H7 (cell line): ENCODE measurements at regions not wholly inside any gene's neighbourhood (a gene's known extent, or its start where the extent isn't known, plus 50 kb on each side); places are given as distances from the start of the nearest gene placed in this dataset.

Experiments
- DNase-seq: peaks from one replicate; pipeline ENCODE4 v3.0.0; 2012
- H3K27me3 ChIP-seq: 2 replicates; pipeline ENCODE4 v1.6.0; 2011; ENCODE audit warnings: mild to moderate bottlenecking, low read length; ENCODE audit not compliant: control insufficient read depth, insufficient read depth
- H3K36me3 ChIP-seq: replicated peaks from 2 replicates; pipeline ENCODE4 v1.5.1; 2011; ENCODE audit warnings: low read length; ENCODE audit not compliant: control insufficient read depth, insufficient read depth
- H3K4me3 ChIP-seq: 2 replicates; pipeline ENCODE4 v1.5.1; 2011; ENCODE audit warnings: low read depth, mild to moderate bottlenecking, control low read depth, low read length, moderate library complexity; ENCODE audit not compliant: insufficient read depth

DNA sequence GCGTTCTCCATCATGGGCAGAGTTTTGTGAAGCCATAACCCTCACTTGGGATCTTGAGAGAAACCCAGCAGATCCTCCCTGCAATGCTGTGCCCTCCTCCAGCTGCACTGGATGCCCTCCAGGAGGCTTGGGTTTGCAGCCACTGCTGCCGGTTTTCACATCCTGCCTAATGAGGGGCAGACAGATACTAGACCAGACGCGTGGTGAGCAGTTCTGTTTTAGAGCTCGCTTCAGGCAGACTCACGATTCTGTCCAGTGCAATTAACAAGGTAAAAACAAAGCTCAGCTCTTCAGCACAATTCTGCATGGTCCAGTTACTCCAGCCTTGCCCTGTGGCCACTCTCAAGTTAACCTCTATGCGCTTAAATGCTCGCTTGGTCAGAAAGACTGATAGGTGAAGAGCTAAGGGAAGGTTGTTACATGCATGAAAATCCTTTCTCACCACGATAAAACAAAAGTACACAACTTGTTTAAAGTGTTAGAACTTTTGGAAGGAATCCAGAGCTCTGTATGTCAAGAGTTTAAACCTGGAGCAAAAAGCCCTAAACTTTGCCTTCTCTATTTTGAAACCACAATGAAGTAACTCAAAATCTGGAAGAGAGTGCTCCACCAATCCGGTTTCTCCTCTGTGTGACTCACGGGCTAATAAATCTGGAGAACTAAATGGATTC lies 292.3 kb upstream of the FAT3 start:
- no peak for DNase-seq
- H3K27me3 ChIP-seq = no peaks in the 10 kb centered on the region
- no peak overlapping the region for H3K4me3 ChIP-seq
- no peaks in the 10 kb centered on the region for H3K36me3 ChIP-seq

DNA sequence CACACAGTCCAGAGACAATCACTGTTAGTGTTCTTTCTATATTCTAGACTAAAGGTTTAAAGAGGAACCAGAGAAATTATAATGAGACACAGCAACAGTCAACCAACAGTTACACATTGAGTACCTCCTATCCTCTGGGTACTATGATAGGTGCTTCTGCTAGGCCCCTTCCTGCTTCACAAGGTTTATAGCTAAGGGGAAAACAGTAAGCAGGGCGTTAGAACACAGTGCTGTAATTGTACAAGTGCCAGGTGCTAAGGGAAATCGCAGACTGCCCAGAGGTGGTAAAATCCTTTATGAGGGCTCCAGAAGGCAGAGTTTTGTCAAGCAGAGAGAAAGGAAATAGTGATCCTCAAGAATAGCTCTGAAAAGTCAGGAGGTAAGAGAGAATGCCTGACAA lies 297.2 kb upstream of the FAT3 start:
- H3K36me3 ChIP-seq = no peaks in the 10 kb centered on the region
- H3K27me3 ChIP-seq = no peaks in the 10 kb centered on the region

DNA sequence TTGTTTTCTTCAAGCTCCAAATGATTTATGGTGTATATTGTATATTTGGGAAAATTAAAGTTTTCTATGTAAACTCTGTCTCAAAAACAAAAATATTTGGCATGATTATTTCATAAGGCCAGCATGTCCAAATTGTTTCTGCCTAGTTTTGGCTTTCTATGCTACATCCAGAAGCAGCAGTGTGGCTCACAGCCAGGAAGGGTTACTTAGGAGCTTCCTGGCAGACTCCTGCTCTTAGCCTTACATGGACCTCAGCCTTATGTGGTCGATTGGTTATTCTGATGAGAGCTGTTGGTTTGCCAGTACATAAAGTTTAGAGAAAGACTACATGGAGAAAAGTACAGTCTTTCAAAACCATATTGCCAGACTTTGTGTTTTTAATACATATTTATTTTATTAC lies 297.7 kb upstream of the FAT3 start:
- Histone ChIP-seq H3K4me3 (no peak overlapping the region), H3K27me3 (no peaks in the 10 kb centered on the region)
- no peak for DNase-seq

More for the DNA sequence above, 297.2 kb upstream of the FAT3 start:
- H3K4me3 ChIP-seq = no peak overlapping the region
- no peak for DNase-seq

DNA sequence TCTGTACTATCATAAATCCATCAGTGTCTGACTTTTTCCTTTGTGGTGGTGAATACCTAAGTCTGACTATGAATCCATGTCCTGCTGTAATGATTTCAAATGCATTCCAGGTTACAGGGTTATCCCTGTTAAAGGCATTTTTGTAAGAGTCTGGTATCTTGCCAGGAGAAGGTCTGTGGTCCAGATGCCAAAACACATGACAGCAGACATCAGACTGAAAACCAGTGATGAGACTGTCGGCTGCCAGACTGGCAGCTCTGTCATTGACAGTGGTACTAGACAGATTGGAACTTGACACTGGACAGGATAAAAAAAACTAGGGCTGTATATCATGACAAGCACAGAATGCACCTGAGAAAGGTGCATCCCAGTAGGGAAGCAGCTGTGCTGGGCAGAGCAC lies 301.8 kb upstream of the FAT3 start:
- no peaks in the 10 kb centered on the region for H3K27me3 ChIP-seq
- no peaks in the 10 kb centered on the region for H3K36me3 ChIP-seq
- H3K4me3 ChIP-seq = no peak overlapping the region
- no peak for DNase-seq

More for the DNA sequence above, 297.7 kb upstream of the FAT3 start:
- no peaks in the 10 kb centered on the region for H3K36me3 ChIP-seq

DNA sequence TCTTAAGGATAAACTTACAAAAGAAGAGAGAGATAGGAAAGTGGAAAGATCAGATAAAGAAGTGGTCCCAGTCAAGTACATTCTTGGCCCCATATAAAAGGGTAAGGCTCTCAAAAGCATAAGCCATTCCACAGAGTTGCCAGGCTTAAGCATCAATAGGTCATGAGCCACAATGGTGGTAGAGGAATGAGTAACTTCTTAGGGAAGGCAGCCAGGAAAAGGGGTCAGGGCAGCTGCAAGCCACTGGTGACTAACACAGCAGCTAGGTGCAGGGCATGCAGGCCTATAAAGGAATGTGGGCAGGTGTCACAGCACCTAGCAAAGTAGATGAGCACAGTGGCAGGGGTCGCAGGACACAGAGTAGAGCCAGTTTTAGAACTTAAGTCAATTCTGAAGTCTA lies 302.6 kb upstream of the FAT3 start:
- H3K36me3 ChIP-seq = no peaks in the 10 kb centered on the region
- no peaks in the 10 kb centered on the region for H3K27me3 ChIP-seq
- no peak for DNase-seq
- H3K4me3 ChIP-seq = no peak overlapping the region

DNA sequence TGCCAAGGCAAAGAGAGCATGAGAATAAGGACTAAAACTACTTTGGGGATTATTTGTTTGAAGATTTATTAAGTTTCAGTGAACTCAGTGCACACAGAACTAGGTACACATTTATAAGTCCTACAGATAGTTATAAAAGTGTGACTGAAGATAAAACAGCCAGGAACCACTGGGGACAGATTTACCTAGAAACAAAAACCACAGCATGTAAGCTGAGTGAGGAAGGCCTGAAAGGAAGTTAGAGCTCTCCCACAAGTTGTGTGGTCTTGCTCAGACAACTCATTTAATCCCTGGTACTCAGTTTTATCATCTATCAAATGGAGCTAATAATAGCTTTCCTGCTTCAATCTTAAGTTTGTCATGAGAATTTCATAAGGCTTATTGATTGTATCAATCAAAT lies 311.2 kb upstream of the FAT3 start:
- DNase-seq = no peak
- Histone ChIP-seq H3K27me3 (no peaks in the 10 kb centered on the region), H3K4me3 (no peak overlapping the region), H3K36me3 (no peaks in the 10 kb centered on the region)

DNA sequence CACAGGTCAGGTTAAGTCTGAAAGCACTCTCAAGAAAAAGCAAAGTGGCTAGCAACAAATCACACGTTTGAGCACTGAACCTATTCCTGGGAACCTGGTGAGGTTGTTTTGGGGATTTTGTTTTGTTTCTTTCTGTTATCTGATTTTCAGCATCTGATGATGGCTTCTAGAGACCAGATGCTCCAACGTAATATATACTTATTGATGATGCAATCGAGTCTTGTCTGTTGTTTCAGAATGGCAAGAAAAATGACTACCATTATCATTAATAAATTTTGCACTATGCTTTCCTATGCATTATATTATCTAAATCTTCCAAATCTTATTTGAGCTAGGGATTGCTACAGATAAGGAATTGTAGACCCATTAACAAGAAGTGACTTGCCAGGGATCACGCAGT lies 312.3 kb upstream of the FAT3 start:
- no peak for DNase-seq
- no peaks in the 10 kb centered on the region for H3K36me3 ChIP-seq

DNA sequence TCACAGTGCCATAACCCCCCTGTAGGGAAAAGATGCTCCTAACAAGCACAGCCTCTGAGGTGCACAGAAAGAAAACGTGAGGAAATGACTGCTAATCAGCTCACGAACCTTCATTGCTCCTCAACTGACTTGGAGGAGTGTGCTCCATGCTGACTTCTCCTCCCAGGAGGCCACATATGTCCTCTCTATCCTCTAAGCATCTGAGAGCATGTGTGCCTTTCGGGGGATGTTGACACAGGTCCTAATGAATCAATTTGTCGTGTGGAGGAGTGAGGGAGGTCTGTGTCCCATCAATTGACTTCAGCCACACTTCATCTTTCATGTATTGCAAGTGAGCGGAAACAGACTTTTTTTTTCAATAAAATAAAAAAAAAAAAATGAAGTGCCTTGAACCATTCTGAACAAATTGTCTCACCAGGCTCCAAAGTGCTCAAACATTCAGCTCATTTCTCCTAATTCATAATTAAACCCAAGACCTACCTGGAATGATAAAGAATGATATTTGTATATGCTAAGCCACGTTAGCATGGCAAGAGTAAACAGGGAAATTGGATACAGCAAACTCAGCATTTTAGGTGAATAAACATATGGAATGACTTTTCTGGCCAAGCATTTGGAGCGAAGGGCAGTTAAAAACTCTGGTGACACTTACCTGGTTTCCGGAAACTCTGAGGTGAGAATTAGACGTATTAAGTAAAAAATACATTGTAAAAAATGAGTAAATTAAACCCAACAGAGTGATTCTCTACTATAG lies 317.6 kb upstream of the FAT3 start:
- H3K27me3 ChIP-seq = no peaks in the 10 kb centered on the region
- no peak for DNase-seq
- no peaks in the 10 kb centered on the region for H3K36me3 ChIP-seq
- no peak overlapping the region for H3K4me3 ChIP-seq

More for the DNA sequence above, 312.3 kb upstream of the FAT3 start:
- Histone ChIP-seq H3K4me3 (no peak overlapping the region), H3K27me3 (no peaks in the 10 kb centered on the region)

DNA sequence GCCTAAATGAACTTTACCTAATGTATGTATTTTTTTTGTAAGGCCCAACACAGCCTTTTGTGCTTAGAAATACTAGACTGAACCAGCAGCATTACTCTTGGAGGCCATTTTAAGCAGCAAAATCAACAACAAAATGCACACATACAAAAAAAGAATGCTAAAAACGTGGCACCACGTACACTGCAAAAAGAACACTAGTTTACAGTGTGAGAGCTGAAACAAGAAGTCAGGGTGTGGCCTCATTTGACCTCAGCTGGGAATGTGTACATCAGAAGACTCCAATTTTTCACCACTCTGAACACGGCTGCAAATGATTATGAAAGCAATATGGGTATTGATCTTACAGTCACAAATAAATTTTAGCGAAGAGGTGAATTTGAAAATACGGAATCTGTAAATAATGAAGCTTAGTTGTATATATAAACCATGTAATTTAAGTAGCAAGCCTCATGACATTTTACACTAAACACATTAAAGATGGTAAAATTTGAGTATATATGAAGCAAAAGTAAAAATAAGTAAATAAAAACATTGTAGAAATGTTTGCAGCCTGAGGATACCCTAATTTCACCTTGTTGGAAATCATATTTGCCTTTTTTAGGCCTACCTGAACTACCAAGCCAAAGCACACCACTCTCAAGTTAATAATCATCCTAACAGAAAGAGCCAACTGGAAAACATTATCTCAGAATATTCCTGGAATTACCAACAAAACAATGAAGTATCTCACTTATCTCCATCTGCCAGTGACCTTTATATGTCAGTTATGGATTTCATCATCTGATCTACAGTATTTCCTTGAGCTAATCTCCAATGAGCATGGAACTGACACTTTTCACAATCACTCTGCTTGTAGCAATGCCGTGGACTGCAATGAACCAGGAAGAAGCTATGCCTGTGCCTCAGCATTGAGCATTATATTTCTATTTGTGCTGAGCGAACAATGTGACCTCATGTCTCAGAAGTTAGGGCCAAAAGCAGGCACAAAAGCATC lies 319.5 kb upstream of the FAT3 start:
- Histone ChIP-seq H3K27me3 (no peaks in the 10 kb centered on the region), H3K36me3 (no peaks in the 10 kb centered on the region), H3K4me3 (no peak overlapping the region)
- no peak for DNase-seq

DNA sequence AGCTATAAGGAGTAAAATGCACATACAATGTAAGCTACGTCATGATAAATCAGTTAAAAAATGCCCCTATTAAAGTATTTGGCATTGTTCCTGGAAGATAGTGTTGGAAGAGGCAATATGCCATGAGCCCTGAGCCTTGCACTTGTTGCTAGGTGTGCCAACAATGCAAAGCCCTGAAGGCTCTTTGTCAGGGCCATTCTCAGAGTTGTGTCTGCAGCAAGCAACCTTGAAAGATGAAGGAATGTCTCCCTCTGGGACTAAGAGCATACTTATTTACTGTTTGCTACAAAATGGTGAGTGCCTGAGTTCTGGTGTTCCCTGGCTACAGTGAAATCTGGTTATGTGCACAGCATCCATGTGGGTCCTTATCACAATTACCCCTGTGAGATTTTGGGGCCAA lies 322.3 kb upstream of the FAT3 start:
- Histone ChIP-seq H3K4me3 (no peak overlapping the region), H3K36me3 (no peaks in the 10 kb centered on the region), H3K27me3 (no peaks in the 10 kb centered on the region)
- DNase-seq = no peak

DNA sequence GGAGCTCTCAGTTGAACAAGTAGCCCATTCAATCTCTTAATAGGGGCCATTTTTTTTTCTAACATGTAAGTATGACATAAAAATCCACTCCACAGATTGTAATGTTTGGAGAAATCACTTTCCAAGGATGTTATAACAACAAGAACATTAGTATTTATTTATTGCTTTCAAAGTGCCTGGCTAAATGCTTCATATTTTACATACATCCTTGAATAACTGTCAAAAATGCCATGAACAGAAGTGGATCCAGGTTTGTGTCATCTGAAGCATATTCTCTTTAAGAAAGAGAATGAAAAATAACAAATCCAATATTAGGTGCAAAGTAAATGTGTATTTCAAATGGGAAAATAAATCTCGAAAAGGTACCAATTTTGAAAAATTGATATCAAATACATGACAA lies 344.0 kb upstream of the FAT3 start:
- H3K27me3 ChIP-seq = no peaks in the 10 kb centered on the region
- H3K4me3 ChIP-seq = no peak overlapping the region
- no peaks in the 10 kb centered on the region for H3K36me3 ChIP-seq
- DNase-seq = no peak

DNA sequence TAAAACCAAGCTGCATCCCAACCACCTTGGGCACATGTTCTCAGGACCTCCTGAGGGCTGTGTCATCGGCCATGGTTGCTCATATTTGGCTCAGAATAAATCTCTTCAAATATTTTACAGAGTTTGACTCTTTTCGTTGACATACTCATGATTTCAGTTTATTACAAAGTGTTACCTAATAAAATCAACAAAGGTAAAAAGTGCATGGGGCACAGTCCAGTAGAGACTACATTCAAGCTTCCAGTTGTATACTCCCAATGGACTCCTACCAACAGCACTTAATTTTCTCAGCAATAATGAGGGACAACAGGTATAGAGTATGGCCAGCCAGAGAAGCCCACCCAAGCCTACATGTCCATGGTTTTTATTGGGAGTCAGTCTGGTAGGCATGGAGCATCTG lies 347.9 kb upstream of the FAT3 start:
- no peak for DNase-seq
- Histone ChIP-seq H3K4me3 (no peak overlapping the region), H3K27me3 (no peaks in the 10 kb centered on the region), H3K36me3 (no peaks in the 10 kb centered on the region)

DNA sequence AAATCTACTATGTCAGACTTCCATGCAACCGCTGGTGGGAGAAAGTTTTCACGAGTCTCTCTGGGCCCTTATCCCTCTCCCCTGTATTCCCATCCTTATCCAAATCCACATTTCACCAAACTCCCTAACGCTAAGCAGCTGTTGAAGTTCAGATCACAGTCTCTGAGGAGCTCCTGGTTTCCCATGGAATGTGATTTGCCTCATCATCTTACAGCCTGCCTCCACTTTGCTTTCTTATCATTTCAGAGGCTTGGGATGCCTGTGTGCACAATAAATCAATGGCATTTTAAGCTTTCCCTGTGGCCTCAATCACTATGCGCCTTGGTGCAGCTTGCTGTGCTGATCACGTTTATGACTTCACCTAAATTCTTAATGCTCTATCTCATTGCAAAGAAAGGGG lies 352.4 kb upstream of the FAT3 start:
- no peak overlapping the region for H3K4me3 ChIP-seq
- DNase-seq = no peak
- no peaks in the 10 kb centered on the region for H3K27me3 ChIP-seq
- H3K36me3 ChIP-seq = no peaks in the 10 kb centered on the region

DNA sequence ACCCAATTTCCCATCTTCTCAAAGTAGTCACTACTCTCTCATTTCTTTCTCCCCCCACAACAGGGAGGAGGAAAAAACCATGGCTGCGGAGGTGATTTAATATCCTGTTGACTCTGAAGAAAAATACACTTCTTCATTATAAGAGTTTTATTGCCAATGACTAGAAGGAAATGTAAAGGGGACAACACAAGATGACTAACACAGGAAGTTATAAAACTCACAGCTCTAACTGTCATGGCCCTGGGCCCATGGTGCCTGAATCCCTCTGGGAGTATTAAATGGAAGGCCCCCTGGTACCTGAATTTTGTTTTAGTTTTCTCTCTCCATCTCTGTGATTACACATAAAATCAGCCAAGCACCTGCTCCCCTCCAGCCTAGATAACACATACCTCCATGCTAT lies 352.8 kb upstream of the FAT3 start:
- Histone ChIP-seq H3K4me3 (no peak overlapping the region), H3K27me3 (no peaks in the 10 kb centered on the region), H3K36me3 (no peaks in the 10 kb centered on the region)
- DNase-seq = no peak

DNA sequence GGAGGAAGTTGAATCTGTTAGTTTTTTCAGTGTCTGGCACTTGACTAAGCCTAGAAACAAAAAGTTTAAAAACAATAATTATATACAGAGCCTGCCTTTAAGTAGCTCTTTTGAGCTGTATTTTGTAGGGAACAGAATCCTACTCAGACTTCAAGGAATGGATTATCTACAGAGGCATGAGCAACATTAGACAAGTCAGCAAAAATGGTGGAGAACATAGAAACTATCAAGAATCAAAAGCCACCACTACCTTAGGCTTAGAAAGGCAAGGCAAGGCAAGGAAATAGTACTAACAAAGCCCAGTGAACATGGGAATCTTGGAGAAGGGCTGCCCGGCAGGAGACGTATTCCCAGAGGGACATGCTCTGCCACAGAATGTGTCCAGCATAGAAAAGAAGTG lies 353.6 kb upstream of the FAT3 start:
- H3K4me3 ChIP-seq = no peak overlapping the region
- no peaks in the 10 kb centered on the region for H3K27me3 ChIP-seq
- H3K36me3 ChIP-seq = no peaks in the 10 kb centered on the region
- DNase-seq = no peak
